Fibroblast of lung (primary cell): ENCODE measurements at regions not wholly inside any gene's neighbourhood (a gene's known extent, or its start where the extent isn't known, plus 50 kb on each side); places are given as distances from the start of the nearest gene placed in this dataset.

Source experiments
- CTCF ChIP-seq, 2 donors: IDR thresholded peaks in 1 of 2; conservative IDR thresholded peaks in 1 of 2; 1 replicate in 1 of 2; 2 replicates in 1 of 2; pipeline ENCODE4 v1.5.1; 2011 to 2012; ENCODE audit warnings: low read length in 2 of 2, control low read depth in 1 of 2, inconsistent platforms in 1 of 2, low read depth in 1 of 2, mild to moderate bottlenecking in 1 of 2
- EZH2 ChIP-seq: IDR thresholded peaks from 2 replicates; pipeline ENCODE4 v1.5.1; 2012; ENCODE audit warnings: low read length, control low read depth, mild to moderate bottlenecking; ENCODE audit errors: missing control alignments

DNA sequence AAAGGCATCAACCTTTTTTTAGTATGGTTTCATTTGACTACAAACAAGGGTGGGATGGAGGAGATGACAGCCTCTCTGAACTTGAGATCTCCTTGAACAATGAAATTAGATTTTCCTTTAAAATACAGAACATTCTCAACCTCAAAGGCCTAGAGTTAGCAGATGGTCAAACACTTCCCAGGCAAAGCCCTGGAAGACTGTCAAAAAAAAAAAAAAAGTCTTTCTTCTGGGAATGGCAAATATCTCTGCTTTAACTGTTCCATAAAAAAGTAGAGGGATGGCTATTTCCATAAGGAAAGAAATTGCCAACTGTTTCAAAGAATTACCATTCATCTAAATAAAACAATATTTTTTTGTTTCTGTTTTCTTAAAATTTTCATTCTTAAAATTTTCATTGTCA is 870.8 kb downstream of the GALC start:
- TF ChIP-seq CTCF (conservative IDR thresholded peaks at IDR 0.05 in 1 of 2, IDR thresholded peaks at IDR 0.05 in 1 of 2; ENCODE audit: low read depth in 1 of 2, low read length in 2 of 2) = no peak
- TF ChIP-seq EZH2 = no peak
